GM12878 (cell line): ENCODE measurements at regions not wholly inside any gene's neighbourhood (a gene's known extent, or its start where the extent isn't known, plus 50 kb on each side); places are given as distances from the start of the nearest gene placed in this dataset.

Experiments
- ATAC-seq: fragments of 200-7000 bp; cut with Tn5 transposase; 3 replicates; pipeline ENCODE4 v1.9.1; 2020; ENCODE audit warnings: mild to moderate bottlenecking, moderate library complexity
- BruUV-seq: library from RNA; stranded (reverse); fragments of 400-500 nt; replicated peaks from 2 replicates; lab custom pipeline; 2021; lab: Mats Ljungman, UMichigan
- CTCF ChIA-PET: fragments of 300-600 bp; sonication (Branson Sonifier 250); formaldehyde crosslinking; extraction: SDS; loops from one replicate; lab custom pipeline; 2021; ENCODE audit warnings: inconsistent platforms; lab: Yijun Ruan, JAX
- POLR2A ChIA-PET: fragments of 350-600 bp; formaldehyde crosslinking; extraction: SDS; loops from one replicate; lab custom pipeline; 2021; ENCODE audit warnings: inconsistent platforms; lab: Charles Lee
- RAD21 ChIA-PET: fragments of 300-600 bp; sonication (Branson Sonifier 250); formaldehyde crosslinking; loops from one replicate; lab custom pipeline; 2023; ENCODE audit warnings: antibody characterized with exemption; ENCODE audit not compliant: unreplicated experiment; lab: Charles Lee
- SMC1A ChIA-PET: fragments of 300-600 bp; sonication (Branson Sonifier 250); formaldehyde crosslinking; loops from one replicate; lab custom pipeline; 2023; ENCODE audit not compliant: unreplicated experiment, uncharacterized antibody; lab: Charles Lee
- DNase-seq: peaks from one replicate; pipeline ENCODE4 v3.0.0-alpha.2; 2011; ENCODE audit warnings: low read depth, low spot score
- FAIRE-seq: peaks from 3 replicates; lab custom pipeline; 2011; peaks lifted over from hg19 to GRCh38; lab: Jason Lieb, UNC
- H2AFZ ChIP-seq: 2 replicates; pipeline ENCODE4 v1.6.0; 2011; ENCODE audit warnings: low read depth, low read length, control low read depth; ENCODE audit not compliant: control insufficient read depth
- H3K27ac ChIP-seq: 2 replicates; pipeline ENCODE4 v1.5.1; 2011; ENCODE audit warnings: control low read depth; ENCODE audit not compliant: control insufficient read depth, insufficient read depth
- H3K27me3 ChIP-seq, 2 experiments: replicated peaks in 1 of 2; 2 replicates each; pipeline versions ENCODE4 v1.6.0 to v1.6.1; 2011; ENCODE audit warnings: low read length in 1 of 2; ENCODE audit not compliant: control insufficient read depth in 2 of 2, insufficient read depth in 2 of 2
- H3K36me3 ChIP-seq, 2 experiments: 2 replicates each; pipeline ENCODE4 v1.5.1; 2011; ENCODE audit warnings: low read length in 1 of 2; ENCODE audit not compliant: control insufficient read depth in 2 of 2, insufficient read depth in 2 of 2
- H3K4me1 ChIP-seq: 2 replicates; pipeline ENCODE4 v1.6.1; 2011; ENCODE audit warnings: mild to moderate bottlenecking, low read length, moderate library complexity, mixed read lengths; ENCODE audit not compliant: control insufficient read depth, insufficient read depth
- H3K4me2 ChIP-seq: 2 replicates; pipeline ENCODE4 v1.6.0; 2011; ENCODE audit warnings: control low read depth; ENCODE audit not compliant: control insufficient read depth, insufficient read depth
- H3K4me3 ChIP-seq: fragments of 200-600 bp; sonication (generic); 2 replicates; pipeline ENCODE4 v1.5.1; 2016
- H3K79me2 ChIP-seq: 2 replicates; pipeline ENCODE4 v1.6.0; 2011; ENCODE audit warnings: low read length; ENCODE audit not compliant: control insufficient read depth, insufficient read depth
- H3K9ac ChIP-seq: 2 replicates; pipeline ENCODE4 v1.8.0; 2011; ENCODE audit warnings: low read length, control low read depth, mixed read lengths; ENCODE audit not compliant: control insufficient read depth, insufficient read depth
- H3K9me3 ChIP-seq: replicated peaks from 3 replicates; pipeline ENCODE4 v1.5.1; 2011; ENCODE audit warnings: mild to moderate bottlenecking, low read length; ENCODE audit not compliant: control insufficient read depth, insufficient read depth
- H4K20me1 ChIP-seq: 2 replicates; pipeline ENCODE4 v1.6.0; 2011; ENCODE audit not compliant: control insufficient read depth, insufficient read depth
- ASH2L ChIP-seq: fragments of 300-600, 200-600 bp; sonication (generic); IDR thresholded peaks from 2 replicates; pipeline ENCODE4 v1.6.1; 2017; ENCODE audit warnings: low read depth, mild to moderate bottlenecking, borderline replicate concordance
- CBFB ChIP-seq: IDR thresholded peaks from 2 replicates; pipeline ENCODE4 v1.6.1; 2016; ENCODE audit warnings: antibody characterized with exemption, low read depth
- CHD2 ChIP-seq: IDR thresholded peaks from 2 replicates; pipeline ENCODE4 v1.6.1; 2011; ENCODE audit warnings: low read depth, low read length, improper control_type of control experiment, borderline replicate concordance
- CREB1 ChIP-seq: IDR thresholded peaks from 2 replicates; pipeline ENCODE4 v1.6.1; 2012; ENCODE audit warnings: low read depth, mild to moderate bottlenecking, inconsistent platforms
- IKZF2 ChIP-seq, 2 experiments: fragments of 450-650 bp; IDR thresholded peaks; 2 replicates each; pipeline ENCODE4 v1.6.1; 2017; ENCODE audit warnings: mild to moderate bottlenecking in 2 of 2, moderate library complexity in 2 of 2
- IRF3 ChIP-seq: fragments of 450-650 bp; IDR thresholded peaks from 2 replicates; pipeline ENCODE4 v1.6.1; 2014; ENCODE audit warnings: mild to moderate bottlenecking
- KAT2A ChIP-seq: conservative IDR thresholded peaks from 2 replicates; pipeline ENCODE4 v1.6.1; 2011; ENCODE audit warnings: low read depth, low read length; ENCODE audit not compliant: control insufficient read depth
- KLF5 ChIP-seq: fragments of 450-650 bp; IDR thresholded peaks from 2 replicates; pipeline ENCODE4 v1.6.1; 2014; ENCODE audit warnings: mild to moderate bottlenecking; ENCODE audit not compliant: partially characterized antibody
- MYC ChIP-seq: IDR thresholded peaks from 2 replicates; pipeline ENCODE4 v1.6.1; 2011; ENCODE audit warnings: mild to moderate bottlenecking, low read length, moderate library complexity, inconsistent platforms; ENCODE audit not compliant: insufficient read depth, insufficient replicate concordance, insufficient read length, severe bottlenecking
- NFIC ChIP-seq: IDR thresholded peaks from 2 replicates; pipeline ENCODE4 v1.6.1; 2012; ENCODE audit warnings: low read depth, mild to moderate bottlenecking, inconsistent platforms, low read length, moderate library complexity
- SMAD5 ChIP-seq: IDR thresholded peaks from 2 replicates; pipeline ENCODE4 v1.6.1; 2016; ENCODE audit warnings: antibody characterized with exemption, low read depth
- SP1 ChIP-seq: IDR thresholded peaks from one replicate; pipeline ENCODE4 v1.6.1; 2011; ENCODE audit warnings: low read depth, low read length
- WRNIP1 ChIP-seq: IDR thresholded peaks from 2 replicates; pipeline ENCODE4 v1.6.1; 2011; ENCODE audit warnings: low read depth, low read length, improper control_type of control experiment, borderline replicate concordance
- ZNF274 ChIP-seq: IDR thresholded peaks from one replicate; pipeline ENCODE4 v1.8.0; 2011; ENCODE audit not compliant: insufficient read length, insufficient read depth
- ZSCAN29 ChIP-seq: fragments of 450-650 bp; IDR thresholded peaks from 2 replicates; pipeline ENCODE4 v1.6.1; 2017; ENCODE audit warnings: mild to moderate bottlenecking, moderate library complexity
- WGBS: methylation state at CpG from one replicate; pipeline ENCODE4 v1.1.6; 2016; ENCODE audit warnings: low lambda C conversion rate; ENCODE audit not compliant: insufficient replicate concordance, insufficient coverage; ENCODE audit errors: missing lambda C conversion rate; 5-methylcytosine and 5-hydroxymethylcytosine counted together
- in situ Hi-C: fragments of 300-500 bp; cut with MboI; formaldehyde crosslinking; loops from 9 replicates; pipeline ENCODE4 v1.14.3; 2018; ENCODE audit warnings: mixed read lengths
- intact Hi-C: fragments of 100-400 bp; cut with micrococcal nuclease; formaldehyde crosslinking; loops from one replicate; pipeline ENCODE4 v1.14.2; 2022; ENCODE audit not compliant: unreplicated experiment
- TF ChIP-seq, protein P1 (sequence below): fragments of 450-650 bp; IDR thresholded peaks from 2 replicates; pipeline ENCODE4 v1.6.1; 2017; ENCODE audit warnings: mild to moderate bottlenecking

GRCh38 chr11:28495333-28495732, 387.1 kb downstream of the METTL15 start:
- no peaks in the 10 kb centered on the region for H3K9me3 ChIP-seq
- in situ Hi-C loops (no loop called here), intact Hi-C loops (no loop called here)
- no peaks in the 10 kb centered on the region for H4K20me1 ChIP-seq
- DNase-seq: no peak
- ATAC-seq: no peak
- H3K27me3 ChIP-seq: no peaks in the 10 kb centered on the region
- ChIA-PET SMC1A (no interaction called here), CTCF (no interaction called here), RAD21 (no interaction called here), POLR2A (no interaction called here)
- H3K79me2 ChIP-seq: no peaks in the 10 kb centered on the region
- WGBS: 15% methylated on average over 2 of the region's 2 CpGs
- no peak overlapping the region for H3K9ac ChIP-seq
- no peak overlapping the region for H3K4me2 ChIP-seq
- TF ChIP-seq SP1 (no peak), MYC (no peak), KAT2A (no peak), IKZF2 (IDR thresholded peaks at IDR 0.05) (no peak), ZNF274 (no peak), KLF5 (no peak), CBFB (no peak), CREB1 (no peak), SMAD5 (no peak), CHD2 (no peak), WRNIP1 (no peak), ASH2L (no peak), NFIC (no peak), IRF3 (no peak), ZSCAN29 (no peak)
- TF ChIP-seq, protein P1, sequence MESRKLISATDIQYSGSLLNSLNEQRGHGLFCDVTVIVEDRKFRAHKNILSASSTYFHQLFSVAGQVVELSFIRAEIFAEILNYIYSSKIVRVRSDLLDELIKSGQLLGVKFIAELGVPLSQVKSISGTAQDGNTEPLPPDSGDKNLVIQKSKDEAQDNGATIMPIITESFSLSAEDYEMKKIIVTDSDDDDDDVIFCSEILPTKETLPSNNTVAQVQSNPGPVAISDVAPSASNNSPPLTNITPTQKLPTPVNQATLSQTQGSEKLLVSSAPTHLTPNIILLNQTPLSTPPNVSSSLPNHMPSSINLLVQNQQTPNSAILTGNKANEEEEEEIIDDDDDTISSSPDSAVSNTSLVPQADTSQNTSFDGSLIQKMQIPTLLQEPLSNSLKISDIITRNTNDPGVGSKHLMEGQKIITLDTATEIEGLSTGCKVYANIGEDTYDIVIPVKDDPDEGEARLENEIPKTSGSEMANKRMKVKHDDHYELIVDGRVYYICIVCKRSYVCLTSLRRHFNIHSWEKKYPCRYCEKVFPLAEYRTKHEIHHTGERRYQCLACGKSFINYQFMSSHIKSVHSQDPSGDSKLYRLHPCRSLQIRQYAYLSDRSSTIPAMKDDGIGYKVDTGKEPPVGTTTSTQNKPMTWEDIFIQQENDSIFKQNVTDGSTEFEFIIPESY: no peak
- BruUV-seq: no TSS peak
- no peak overlapping the region for H2AFZ ChIP-seq
- H3K4me3 ChIP-seq: no peak overlapping the region
- no peak overlapping the region for H3K27ac ChIP-seq
- no peaks in the 10 kb centered on the region for H3K36me3 ChIP-seq
- H3K4me1 ChIP-seq: no peaks in the 10 kb centered on the region
- no peak for FAIRE-seq
